ENCODE measurements at regions not wholly inside any gene's neighbourhood (a gene's known extent, or its start where the extent isn't known, plus 50 kb on each side); places are given as distances from the start of the nearest gene placed in this dataset.
"Not testable (repeated sequence)": the region's sequence is repeated elsewhere in the genome, so short reads cannot be mapped to it uniquely, and the experiment has no call there.

GRCh38 chr17:34071886-34072420 lies 183.1 kb upstream of the CCL2 start:
- Histone ChIP-seq H3K27ac (ENCODE audit: insufficient read depth, low read depth, low read length, poor library complexity, severe bottlenecking) (no peak overlapping the region), H3K4me1 (ENCODE audit: control insufficient read depth, insufficient read depth, low read length) (peaks cover 4% of the 10 kb centered on the region), H3K27me3 (ENCODE audit: control insufficient read depth, insufficient read depth, low read length, poor library complexity, severe bottlenecking) (no peaks in the 10 kb centered on the region), H3K4me3 (ENCODE audit: insufficient read depth, low read depth, low read length) (no peak overlapping the region), H3K9me3 (ENCODE audit: control insufficient read depth, low read length) (no peaks in the 10 kb centered on the region), H3K36me3 (ENCODE audit: control insufficient read depth, insufficient read depth, low read length) (no peaks in the 10 kb centered on the region)
- WGBS, 2 experiments = 80 to 81% methylated on average over 11 of the region's 11 CpGs

GRCh38 chr17:34075076-34075475 lies 180.0 kb upstream of the CCL2 start:
- Histone ChIP-seq H3K4me1 (ENCODE audit: control insufficient read depth, insufficient read depth, low read length) (peaks cover 5% of the 10 kb centered on the region), H3K36me3 (ENCODE audit: control insufficient read depth, insufficient read depth, low read length) (no peaks in the 10 kb centered on the region), H3K27me3 (ENCODE audit: control insufficient read depth, insufficient read depth, low read length, poor library complexity, severe bottlenecking) (no peaks in the 10 kb centered on the region), H3K27ac (ENCODE audit: insufficient read depth, low read depth, low read length, poor library complexity, severe bottlenecking) (no peak overlapping the region), H3K4me3 (ENCODE audit: insufficient read depth, low read depth, low read length) (no peak overlapping the region), H3K9me3 (ENCODE audit: control insufficient read depth, low read length) (no peaks in the 10 kb centered on the region)
- WGBS, 2 experiments = 94 to 97% methylated on average over 5 of the region's 5 CpGs

- Histone ChIP-seq H3K4me1 (ENCODE audit: control insufficient read depth, insufficient read depth, low read length) (peaks cover 5% of the 10 kb centered on the region), H3K9me3 (ENCODE audit: control insufficient read depth, low read length) (no peaks in the 10 kb centered on the region), H3K27ac (ENCODE audit: insufficient read depth, low read depth, low read length, poor library complexity, severe bottlenecking) (no peak overlapping the region), H3K36me3 (ENCODE audit: control insufficient read depth, insufficient read depth, low read length) (no peaks in the 10 kb centered on the region), H3K4me3 (ENCODE audit: insufficient read depth, low read depth, low read length) (no peak overlapping the region), H3K27me3 (ENCODE audit: control insufficient read depth, insufficient read depth, low read length, poor library complexity, severe bottlenecking) (no peaks in the 10 kb centered on the region)
- 82 to 85% methylated on average over 15 to 16 of the region's 16 CpGs for WGBS, 2 experiments
These were observed 178.1 kb upstream of the CCL2 start for GRCh38 chr17:34076743-34077631.

GRCh38 chr17:34081269-34081668 lies 173.8 kb upstream of the CCL2 start:
- H3K4me1 ChIP-seq (ENCODE audit: control insufficient read depth, insufficient read depth, low read length) = peaks cover 5% of the 10 kb centered on the region
- H3K27ac ChIP-seq (ENCODE audit: insufficient read depth, low read depth, low read length, poor library complexity, severe bottlenecking) = no peak overlapping the region
- H3K36me3 ChIP-seq (ENCODE audit: control insufficient read depth, insufficient read depth, low read length) = no peaks in the 10 kb centered on the region
- H3K9me3 ChIP-seq (ENCODE audit: control insufficient read depth, low read length) = no peaks in the 10 kb centered on the region
- 62 to 64% methylated on average over 3 of the region's 3 CpGs for WGBS, 2 experiments
- H3K27me3 ChIP-seq (ENCODE audit: control insufficient read depth, insufficient read depth, low read length, poor library complexity, severe bottlenecking) = no peaks in the 10 kb centered on the region
- no peak overlapping the region for H3K4me3 ChIP-seq (ENCODE audit: insufficient read depth, low read depth, low read length)

- no peaks in the 10 kb centered on the region for H3K36me3 ChIP-seq (ENCODE audit: control insufficient read depth, insufficient read depth, low read length)
- 87 to 92% methylated on average over 3 of the region's 3 CpGs for WGBS, 2 experiments
- H3K27me3 ChIP-seq (ENCODE audit: control insufficient read depth, insufficient read depth, low read length, poor library complexity, severe bottlenecking) = no peaks in the 10 kb centered on the region
- H3K4me3 ChIP-seq (ENCODE audit: insufficient read depth, low read depth, low read length) = no peak overlapping the region
- peaks cover 5% of the 10 kb centered on the region for H3K4me1 ChIP-seq (ENCODE audit: control insufficient read depth, insufficient read depth, low read length)
- no peaks in the 10 kb centered on the region for H3K9me3 ChIP-seq (ENCODE audit: control insufficient read depth, low read length)
- H3K27ac ChIP-seq (ENCODE audit: insufficient read depth, low read depth, low read length, poor library complexity, severe bottlenecking) = no peak overlapping the region
These were observed 172.7 kb upstream of the CCL2 start for GRCh38 chr17:34082404-34082803.

- H3K4me1 ChIP-seq (ENCODE audit: control insufficient read depth, insufficient read depth, low read length); H3K9me3 ChIP-seq (ENCODE audit: control insufficient read depth, low read length); H3K36me3 ChIP-seq (ENCODE audit: control insufficient read depth, insufficient read depth, low read length); H3K4me3 ChIP-seq (ENCODE audit: insufficient read depth, low read depth, low read length); H3K27me3 ChIP-seq (ENCODE audit: control insufficient read depth, insufficient read depth, low read length, poor library complexity, severe bottlenecking); H3K27ac ChIP-seq (ENCODE audit: insufficient read depth, low read depth, low read length, poor library complexity, severe bottlenecking): not testable (repeated sequence)
- 94 to 96% methylated on average over 5 of the region's 5 CpGs for WGBS, 2 experiments
These were observed 166.0 kb upstream of the CCL2 start for GRCh38 chr17:34089042-34089441.

- Histone ChIP-seq H3K36me3 (ENCODE audit: control insufficient read depth, insufficient read depth, low read length) (no peaks in the 10 kb centered on the region), H3K4me3 (ENCODE audit: insufficient read depth, low read depth, low read length) (no peak overlapping the region), H3K27ac (ENCODE audit: insufficient read depth, low read depth, low read length, poor library complexity, severe bottlenecking) (no peak overlapping the region), H3K9me3 (ENCODE audit: control insufficient read depth, low read length) (no peaks in the 10 kb centered on the region), H3K4me1 (ENCODE audit: control insufficient read depth, insufficient read depth, low read length) (no peaks in the 10 kb centered on the region), H3K27me3 (ENCODE audit: control insufficient read depth, insufficient read depth, low read length, poor library complexity, severe bottlenecking) (no peaks in the 10 kb centered on the region)
- 88 to 100% methylated on average over 1 of the region's 1 CpG for WGBS, 2 experiments
These were observed 164.5 kb upstream of the CCL2 start for GRCh38 chr17:34090593-34090992.

- Histone ChIP-seq H3K9me3 (ENCODE audit: control insufficient read depth, low read length) (no peaks in the 10 kb centered on the region), H3K36me3 (ENCODE audit: control insufficient read depth, insufficient read depth, low read length) (no peaks in the 10 kb centered on the region), H3K4me3 (ENCODE audit: insufficient read depth, low read depth, low read length) (no peak overlapping the region), H3K27ac (ENCODE audit: insufficient read depth, low read depth, low read length, poor library complexity, severe bottlenecking) (no peak overlapping the region), H3K4me1 (ENCODE audit: control insufficient read depth, insufficient read depth, low read length) (no peaks in the 10 kb centered on the region), H3K27me3 (ENCODE audit: control insufficient read depth, insufficient read depth, low read length, poor library complexity, severe bottlenecking) (no peaks in the 10 kb centered on the region)
- 88 to 96% methylated on average over 3 of the region's 3 CpGs for WGBS, 2 experiments
These were observed 163.1 kb upstream of the CCL2 start for GRCh38 chr17:34091975-34092374.

- no peak overlapping the region for H3K27ac ChIP-seq (ENCODE audit: insufficient read depth, low read depth, low read length, poor library complexity, severe bottlenecking)
- no peaks in the 10 kb centered on the region for H3K4me1 ChIP-seq (ENCODE audit: control insufficient read depth, insufficient read depth, low read length)
- no peaks in the 10 kb centered on the region for H3K27me3 ChIP-seq (ENCODE audit: control insufficient read depth, insufficient read depth, low read length, poor library complexity, severe bottlenecking)
- 83 to 89% methylated on average over 1 of the region's 1 CpG for WGBS, 2 experiments
- H3K4me3 ChIP-seq (ENCODE audit: insufficient read depth, low read depth, low read length) = no peak overlapping the region
- H3K36me3 ChIP-seq (ENCODE audit: control insufficient read depth, insufficient read depth, low read length) = no peaks in the 10 kb centered on the region
- no peaks in the 10 kb centered on the region for H3K9me3 ChIP-seq (ENCODE audit: control insufficient read depth, low read length)
These were observed 160.0 kb upstream of the CCL2 start for GRCh38 chr17:34095106-34095505.

- Histone ChIP-seq H3K27ac (ENCODE audit: insufficient read depth, low read depth, low read length, poor library complexity, severe bottlenecking) (no peak overlapping the region), H3K4me3 (ENCODE audit: insufficient read depth, low read depth, low read length) (no peak overlapping the region), H3K4me1 (ENCODE audit: control insufficient read depth, insufficient read depth, low read length) (no peaks in the 10 kb centered on the region), H3K36me3 (ENCODE audit: control insufficient read depth, insufficient read depth, low read length) (no peaks in the 10 kb centered on the region), H3K27me3 (ENCODE audit: control insufficient read depth, insufficient read depth, low read length, poor library complexity, severe bottlenecking) (no peaks in the 10 kb centered on the region), H3K9me3 (ENCODE audit: control insufficient read depth, low read length) (no peaks in the 10 kb centered on the region)
- WGBS, 2 experiments = 93 to 94% methylated on average over 5 of the region's 5 CpGs
These were observed 156.4 kb upstream of the CCL2 start for GRCh38 chr17:34098699-34099098.
